Thymus (tissue), 11 donors: ENCODE measurements at regions not wholly inside any gene's neighbourhood (a gene's known extent, or its start where the extent isn't known, plus 50 kb on each side); places are given as distances from the start of the nearest gene placed in this dataset.
A peak's percentile ranks its signal among the peaks of the same experiment; 100 is the strongest.

Experiments
- DNase-seq, 9 donors: peaks; one replicate each; pipeline ENCODE4 v3.0.0-alpha.2; 2013; ENCODE audit warnings: low spot score in 9 of 9, low read depth in 6 of 9, missing footprints in 1 of 9
- H3K27ac ChIP-seq, 2 donors: one replicate each; pipeline ENCODE4 v1.5.1; 2013; ENCODE audit warnings: control low read depth in 1 of 2, low read depth in 1 of 2, low read length in 1 of 2, mild to moderate bottlenecking in 1 of 2, moderate library complexity in 1 of 2
- H3K27me3 ChIP-seq, 2 donors: one replicate each; pipeline ENCODE4 v1.5.1; 2013; ENCODE audit warnings: low read length in 1 of 2; ENCODE audit not compliant: control insufficient read depth in 2 of 2, insufficient read depth in 1 of 2
- H3K36me3 ChIP-seq, 2 donors: one replicate each; pipeline ENCODE4 v1.5.1; 2013; ENCODE audit warnings: low read length in 1 of 2, mild to moderate bottlenecking in 1 of 2, moderate library complexity in 1 of 2; ENCODE audit not compliant: control insufficient read depth in 2 of 2, insufficient read depth in 2 of 2
- H3K4me1 ChIP-seq, 2 donors: one replicate each; pipeline ENCODE4 v1.5.1; 2013; ENCODE audit warnings: low read length in 2 of 2; ENCODE audit not compliant: control insufficient read depth in 2 of 2, insufficient read depth in 2 of 2
- H3K4me3 ChIP-seq, 2 donors: one replicate each; pipeline ENCODE4 v1.5.1; 2013; ENCODE audit warnings: low read length in 2 of 2, control low read depth in 1 of 2, mild to moderate bottlenecking in 1 of 2
- H3K9me3 ChIP-seq, 2 donors: one replicate each; pipeline ENCODE4 v1.5.1; 2013; ENCODE audit warnings: low read length in 1 of 2, mild to moderate bottlenecking in 1 of 2; ENCODE audit not compliant: control insufficient read depth in 2 of 2, insufficient read depth in 1 of 2
- WGBS: extraction: QIAGEN DNeasy Blood & Tissue Kit; methylation state at CpG from one replicate; pipeline ENCODE4 v1.1.7; 2013; 5-methylcytosine and 5-hydroxymethylcytosine counted together
- donor health status: healthy.

GRCh38 chr5:103623425-103623824 lies 60.8 kb upstream of the NUDT12 start:
- no peaks in the 10 kb centered on the region for H3K4me1 ChIP-seq
- peaks cover 0 to 1% of the 10 kb centered on the region in 2 donors for H3K9me3 ChIP-seq
- no peaks in the 10 kb centered on the region for H3K27me3 ChIP-seq
- H3K4me3 ChIP-seq: no peak overlapping the region
- 96% methylated on average over 2 of the region's 2 CpGs for WGBS
- DNase-seq: no peak
- H3K36me3 ChIP-seq: no peaks in the 10 kb centered on the region
- H3K27ac ChIP-seq: no peak overlapping the region

- Histone ChIP-seq H3K4me3 (no peak overlapping the region), H3K36me3 (no peaks in the 10 kb centered on the region), H3K27ac (no peak overlapping the region), H3K27me3 (no peaks in the 10 kb centered on the region), H3K4me1 (no peaks in the 10 kb centered on the region), H3K9me3 (peaks cover 0 to 1% of the 10 kb centered on the region in 2 donors)
- no peak for DNase-seq
- WGBS: 93% methylated on average over 1 of the region's 1 CpG
These were observed 59.0 kb upstream of the NUDT12 start for GRCh38 chr5:103621548-103621930.

- no peak overlapping the region for H3K4me3 ChIP-seq
- no peaks in the 10 kb centered on the region for H3K4me1 ChIP-seq
- H3K27ac ChIP-seq: no peak overlapping the region
- peak in 1 of 9 donors; percentile 2 for DNase-seq
- no peaks in the 10 kb centered on the region for H3K27me3 ChIP-seq
- H3K9me3 ChIP-seq: peaks cover 0 to under 1% of the 10 kb centered on the region in 2 donors
- 76% methylated on average over 2 of the region's 2 CpGs for WGBS
- H3K36me3 ChIP-seq: no peaks in the 10 kb centered on the region
These were observed 58.4 kb upstream of the NUDT12 start for GRCh38 chr5:103620851-103621547.

- 98% methylated on average over 1 of the region's 1 CpG for WGBS
- no peaks in the 10 kb centered on the region for H3K9me3 ChIP-seq
- H3K36me3 ChIP-seq: no peaks in the 10 kb centered on the region
- no peaks in the 10 kb centered on the region for H3K4me1 ChIP-seq
- no peak overlapping the region for H3K27ac ChIP-seq
- no peak overlapping the region for H3K4me3 ChIP-seq
- no peak for DNase-seq
- no peaks in the 10 kb centered on the region for H3K27me3 ChIP-seq
These were observed 55.3 kb upstream of the NUDT12 start for GRCh38 chr5:103617913-103618312.

GRCh38 chr5:103617090-103617489 lies 54.5 kb upstream of the NUDT12 start:
- H3K27me3 ChIP-seq: no peaks in the 10 kb centered on the region
- H3K36me3 ChIP-seq: no peaks in the 10 kb centered on the region
- no peak overlapping the region for H3K27ac ChIP-seq
- 49% methylated on average over 1 of the region's 1 CpG for WGBS
- H3K9me3 ChIP-seq: no peaks in the 10 kb centered on the region
- DNase-seq: no peak
- H3K4me1 ChIP-seq: no peaks in the 10 kb centered on the region
- no peak overlapping the region for H3K4me3 ChIP-seq

GRCh38 chr5:103612545-103612944 lies 50.0 kb upstream of the NUDT12 start:
- Histone ChIP-seq H3K36me3 (no peaks in the 10 kb centered on the region), H3K9me3 (no peaks in the 10 kb centered on the region), H3K27me3 (no peaks in the 10 kb centered on the region), H3K27ac (no peak overlapping the region), H3K4me1 (no peaks in the 10 kb centered on the region), H3K4me3 (no peak overlapping the region)
- 96% methylated on average over 1 of the region's 1 CpG for WGBS
- DNase-seq: no peak
